Ascending aorta (tissue), 2 donors: ENCODE measurements at regions not wholly inside any gene's neighbourhood (a gene's known extent, or its start where the extent isn't known, plus 50 kb on each side); places are given as distances from the start of the nearest gene placed in this dataset.

ENCODE experiments used
- DNase-seq, 2 donors: peaks; one replicate each; pipeline ENCODE4 v3.0.0-alpha.2; 2019; ENCODE audit warnings: low spot score in 2 of 2
- H3K27ac ChIP-seq, 2 donors: fragments of 200-600 bp; sonication (generic); one replicate each; pipeline ENCODE4 v1.5.1; 2016 to 2017; ENCODE audit warnings: mild to moderate bottlenecking in 1 of 2
- H3K27me3 ChIP-seq: fragments of 200-600 bp; sonication (generic); one replicate; pipeline ENCODE4 v1.5.1; 2017
- H3K36me3 ChIP-seq, 2 donors: fragments of 200-600 bp; sonication (generic); one replicate each; pipeline ENCODE4 v1.5.1; 2016
- H3K4me1 ChIP-seq, 2 donors: fragments of 200-600 bp; sonication (generic); one replicate each; pipeline ENCODE4 v1.5.1; 2016 to 2017; ENCODE audit warnings: mild to moderate bottlenecking in 1 of 2
- H3K4me3 ChIP-seq, 2 donors: fragments of 200-600 bp; sonication (generic); one replicate each; pipeline ENCODE4 v1.5.1; 2016 to 2017; ENCODE audit warnings: mild to moderate bottlenecking in 1 of 2
- H3K9me3 ChIP-seq, 2 donors: fragments of 200-600 bp; sonication (generic); one replicate each; pipeline ENCODE4 v1.5.1; 2016
- intact Hi-C: fragments of 100-400 bp; cut with DNase I; formaldehyde crosslinking; loops from one replicate; pipeline ENCODE4 v1.15.1; 2023
- TF ChIP-seq, protein P1 (sequence below), 3 experiments: fragments of 200-600 bp in 2 of 3; fragments of 450-650 bp in 1 of 3; sonication (generic) in 2 of 3; IDR thresholded peaks; one replicate each; pipeline ENCODE4 v1.5.1; 2016 to 2019; ENCODE audit warnings: antibody characterized with exemption in 3 of 3, mild to moderate bottlenecking in 1 of 3, moderate library complexity in 1 of 3

DNA sequence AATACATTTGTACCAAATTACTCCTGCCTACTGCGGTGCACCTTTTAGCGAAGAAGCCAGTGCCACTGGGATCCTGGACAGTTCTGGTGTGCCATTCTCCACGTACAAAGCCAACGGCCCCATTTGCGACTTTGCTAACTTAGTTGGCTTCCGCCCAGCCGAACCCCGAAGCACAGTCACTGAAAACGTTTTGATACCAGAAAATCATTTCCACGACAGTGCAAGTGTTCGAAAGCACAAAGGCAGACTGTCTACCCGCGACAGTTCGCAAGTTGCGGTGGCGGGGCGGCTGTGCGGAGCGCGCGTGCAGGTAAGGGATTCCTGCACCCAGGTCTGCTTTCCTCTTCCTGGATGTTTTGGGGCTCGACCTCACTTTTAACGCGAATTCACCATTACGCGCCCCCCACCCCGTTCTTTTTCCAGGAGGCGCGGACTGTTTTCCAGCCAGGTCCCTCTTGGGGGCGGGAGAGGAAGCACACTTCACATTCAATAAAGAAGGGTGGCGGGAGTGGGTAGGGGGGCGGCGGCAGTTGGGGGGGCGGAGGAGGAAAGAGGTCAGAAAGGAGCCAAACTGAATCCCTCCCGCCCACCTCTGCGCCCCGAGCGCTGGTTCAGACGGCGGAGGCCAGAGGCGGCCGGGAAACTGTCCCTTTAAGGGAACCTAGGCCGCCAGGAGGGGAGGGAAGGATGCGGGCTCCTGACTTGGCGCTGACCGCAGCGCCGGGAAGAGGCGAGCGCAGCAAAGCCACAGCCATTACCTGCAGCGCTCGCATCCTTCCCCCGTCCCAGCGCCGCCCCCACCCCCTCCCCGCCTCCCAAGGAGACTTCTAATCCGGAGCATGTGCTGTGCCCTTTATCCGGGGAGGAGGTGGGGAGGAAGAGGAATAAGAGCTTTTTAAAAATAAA, 107.4 kb upstream of the KCTD1 start:
- Histone ChIP-seq H3K4me1 (peaks cover 0 to 14% of the 10 kb centered on the region in 2 donors), H3K4me3 (peak overlapping the region; percentile 79 to 97), H3K9me3 (no peaks in the 10 kb centered on the region), H3K27me3 (no peaks in the 10 kb centered on the region), H3K36me3 (no peaks in the 10 kb centered on the region), H3K27ac (peak overlapping the region; percentile 80 to 87)
- peak in 1 of 2 donors; percentile 72 for DNase-seq
- intact Hi-C loops: loop anchor here (2.0 to 10.0 kb wide), 4 partner anchors 429 to 1421 kb away; partner anchors contain the start of genes SS18, TAF4B and ZNF521
- TF ChIP-seq, protein P1, sequence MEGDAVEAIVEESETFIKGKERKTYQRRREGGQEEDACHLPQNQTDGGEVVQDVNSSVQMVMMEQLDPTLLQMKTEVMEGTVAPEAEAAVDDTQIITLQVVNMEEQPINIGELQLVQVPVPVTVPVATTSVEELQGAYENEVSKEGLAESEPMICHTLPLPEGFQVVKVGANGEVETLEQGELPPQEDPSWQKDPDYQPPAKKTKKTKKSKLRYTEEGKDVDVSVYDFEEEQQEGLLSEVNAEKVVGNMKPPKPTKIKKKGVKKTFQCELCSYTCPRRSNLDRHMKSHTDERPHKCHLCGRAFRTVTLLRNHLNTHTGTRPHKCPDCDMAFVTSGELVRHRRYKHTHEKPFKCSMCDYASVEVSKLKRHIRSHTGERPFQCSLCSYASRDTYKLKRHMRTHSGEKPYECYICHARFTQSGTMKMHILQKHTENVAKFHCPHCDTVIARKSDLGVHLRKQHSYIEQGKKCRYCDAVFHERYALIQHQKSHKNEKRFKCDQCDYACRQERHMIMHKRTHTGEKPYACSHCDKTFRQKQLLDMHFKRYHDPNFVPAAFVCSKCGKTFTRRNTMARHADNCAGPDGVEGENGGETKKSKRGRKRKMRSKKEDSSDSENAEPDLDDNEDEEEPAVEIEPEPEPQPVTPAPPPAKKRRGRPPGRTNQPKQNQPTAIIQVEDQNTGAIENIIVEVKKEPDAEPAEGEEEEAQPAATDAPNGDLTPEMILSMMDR (IDR thresholded peaks at IDR 0.05): peak in 2 of 3 experiments; percentile 16 to 34

DNA sequence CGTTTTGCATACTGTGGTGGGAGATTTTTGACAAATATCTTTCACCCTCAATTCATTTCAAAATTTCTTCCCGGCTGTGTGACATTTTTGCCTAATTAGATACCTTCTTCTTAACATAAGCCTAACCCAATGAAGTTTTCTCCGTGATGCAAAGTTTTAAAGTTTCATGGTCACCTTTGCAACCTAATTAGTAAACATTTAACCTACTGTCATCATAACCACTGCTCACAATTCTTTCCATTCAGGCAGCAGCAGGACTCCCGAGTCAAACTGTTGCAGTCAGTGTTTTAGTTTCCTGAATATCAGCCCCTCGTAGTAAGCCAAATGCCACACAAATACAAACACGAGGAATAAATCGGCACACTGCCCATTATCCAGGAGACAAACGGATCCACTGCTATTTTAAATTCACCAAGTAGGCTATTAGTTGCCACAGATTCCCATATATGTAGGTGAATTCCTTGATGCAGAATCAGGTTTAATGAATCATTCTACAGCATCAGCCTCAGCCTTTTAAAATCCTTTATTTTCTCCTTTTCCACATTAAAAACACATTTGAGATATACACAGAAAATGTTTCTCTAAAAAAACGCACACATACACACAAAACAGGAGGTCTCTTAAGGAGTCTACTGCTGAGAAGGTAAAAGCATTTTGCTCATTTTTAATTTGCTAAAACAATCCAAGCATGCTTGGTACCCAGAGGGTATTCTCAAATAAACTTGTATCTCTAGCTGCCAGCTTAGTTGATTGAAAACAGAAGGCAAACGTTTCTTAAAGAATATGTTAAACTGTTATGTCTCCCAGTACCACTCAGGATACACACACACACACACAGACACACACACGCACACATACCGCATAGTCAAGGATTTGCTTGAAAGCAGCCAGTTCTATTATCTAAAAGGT, 106.5 kb upstream of the KCTD1 start:
- no peak for DNase-seq
- TF ChIP-seq, protein P1 (IDR thresholded peaks at IDR 0.05): no peak
- intact Hi-C loops: loop anchor here (5.0 to 10.0 kb wide), 4 partner anchors 273 to 1420 kb away; partner anchors contain the start of gene ZNF521
- Histone ChIP-seq H3K27ac (peak overlapping the region; percentile 80 to 87), H3K4me1 (peaks cover 0 to 14% of the 10 kb centered on the region in 2 donors), H3K9me3 (no peaks in the 10 kb centered on the region), H3K36me3 (no peaks in the 10 kb centered on the region), H3K27me3 (no peaks in the 10 kb centered on the region), H3K4me3 (peak overlapping the region in 1 of 2 donors; percentile 79)

DNA sequence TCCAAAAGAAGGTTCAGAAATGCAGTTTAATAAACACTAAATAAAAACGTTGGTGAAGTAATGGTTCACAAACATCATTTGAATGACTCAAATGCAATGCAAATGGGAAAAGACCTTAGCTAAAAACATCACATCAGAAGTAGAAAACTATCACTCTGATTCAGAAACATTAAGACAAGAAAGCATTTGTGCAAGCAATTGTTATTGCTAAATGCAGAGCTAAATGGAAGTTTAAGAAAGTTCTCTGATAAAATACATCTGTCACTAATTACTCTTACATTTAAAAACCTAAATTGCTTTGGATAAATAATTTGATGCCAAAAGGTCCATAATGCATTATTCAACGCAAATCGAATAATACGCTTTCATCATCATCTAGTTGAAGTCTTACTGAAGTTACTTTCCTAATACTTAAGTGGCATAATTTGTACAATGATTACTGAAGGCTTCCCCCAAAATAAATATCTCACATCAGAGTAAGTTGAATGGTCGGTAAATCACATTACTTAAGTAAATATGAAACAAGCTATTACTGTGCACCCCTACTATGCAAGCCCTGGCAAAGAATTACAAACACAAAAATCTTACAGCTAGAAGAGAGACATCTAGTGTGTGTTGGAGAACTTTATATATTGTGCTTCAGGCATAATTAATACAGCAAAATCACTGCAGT, 105.7 kb upstream of the KCTD1 start:
- peaks cover 0 to 14% of the 10 kb centered on the region in 2 donors for H3K4me1 ChIP-seq
- TF ChIP-seq, protein P1 (IDR thresholded peaks at IDR 0.05): no peak
- no peak overlapping the region for H3K4me3 ChIP-seq
- no peak for DNase-seq
- no peaks in the 10 kb centered on the region for H3K27me3 ChIP-seq
- H3K9me3 ChIP-seq: no peaks in the 10 kb centered on the region
- no peaks in the 10 kb centered on the region for H3K36me3 ChIP-seq
- H3K27ac ChIP-seq: peak overlapping the region in 1 of 2 donors; percentile 87
- intact Hi-C loops: loop anchor here (5.0 to 10.0 kb wide), 3 partner anchors 272 to 1419 kb away; no protein-coding TSS in a partner anchor

DNA sequence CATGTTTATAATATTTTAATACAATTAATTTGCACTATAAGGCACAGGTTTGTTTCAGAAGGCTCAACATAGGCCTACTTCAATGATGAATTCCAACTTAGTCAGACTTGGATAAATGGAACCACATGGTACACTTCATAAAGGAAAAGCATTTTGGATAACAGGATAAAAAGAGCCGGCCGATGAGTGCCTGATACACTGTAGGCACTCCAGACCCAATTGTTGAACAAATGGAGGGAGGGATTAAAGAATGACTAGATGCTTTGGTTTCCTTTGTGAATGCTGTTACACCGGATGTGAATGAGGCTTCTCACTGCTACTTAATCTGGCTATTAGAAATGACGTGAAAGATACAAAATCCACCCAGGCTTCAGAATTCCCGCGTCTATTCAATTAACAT, 104.1 kb upstream of the KCTD1 start:
- intact Hi-C loops: loop anchor here (5.0 to 10.0 kb wide), 3 partner anchors 270 to 1418 kb away; no protein-coding TSS in a partner anchor
- Histone ChIP-seq H3K27me3 (no peaks in the 10 kb centered on the region), H3K4me1 (peaks cover 0 to 9% of the 10 kb centered on the region in 2 donors), H3K4me3 (no peak overlapping the region), H3K9me3 (no peaks in the 10 kb centered on the region), H3K27ac (no peak overlapping the region), H3K36me3 (no peaks in the 10 kb centered on the region)
- no peak for DNase-seq
- TF ChIP-seq, protein P1 (IDR thresholded peaks at IDR 0.05): no peak
